Mesothelial cell of epicardium (in vitro differentiated cells): ENCODE measurements at regions not wholly inside any gene's neighbourhood (a gene's known extent, or its start where the extent isn't known, plus 50 kb on each side); places are given as distances from the start of the nearest gene placed in this dataset.

Experiments
- DNase-seq, 2 experiments: peaks; one replicate each; pipeline ENCODE4 v3.0.0; 2021; ENCODE audit warnings: low spot score in 2 of 2; ENCODE audit not compliant: unreplicated experiment in 2 of 2
- H3K27ac Mint-ChIP-seq: 2 replicates; pipeline ENCODE4 v1.8.0; 2021; ENCODE audit warnings: mixed read lengths
- H3K27me3 Mint-ChIP-seq: 2 replicates; pipeline ENCODE4 v1.8.0; 2021; ENCODE audit warnings: low read depth, mixed read lengths
- H3K36me3 Mint-ChIP-seq: 2 replicates; pipeline ENCODE4 v1.8.0; 2021; ENCODE audit warnings: mixed read lengths
- H3K4me1 Mint-ChIP-seq: 2 replicates; pipeline ENCODE4 v1.8.0; 2021; ENCODE audit warnings: mixed read lengths
- H3K4me3 Mint-ChIP-seq: 2 replicates; pipeline ENCODE4 v1.8.0; 2021; ENCODE audit warnings: mild to moderate bottlenecking, moderate library complexity, mixed read lengths
- H3K9me3 Mint-ChIP-seq: 2 replicates; pipeline ENCODE4 v1.8.0; 2021; ENCODE audit warnings: mixed read lengths
- CTCF ChIP-seq: fragments of 200-600 bp; sonication (generic); IDR thresholded peaks from one replicate; pipeline ENCODE4 v1.5.0; 2021; ENCODE audit warnings: antibody characterized with exemption; ENCODE audit not compliant: unreplicated experiment

- H3K36me3 Mint-ChIP-seq: no peaks in the 10 kb centered on the region
- no peak for TF ChIP-seq CTCF
- H3K4me3 Mint-ChIP-seq: no peak overlapping the region
- no peak overlapping the region for H3K27ac Mint-ChIP-seq
- H3K9me3 Mint-ChIP-seq: no peaks in the 10 kb centered on the region
- H3K27me3 Mint-ChIP-seq: no peaks in the 10 kb centered on the region
- no peak for DNase-seq
- peaks cover 35% of the 10 kb centered on the region for H3K4me1 Mint-ChIP-seq
Measured at GRCh38 chr15:96042734-96043224, 287.7 kb upstream of the NR2F2 start.

- DNase-seq: no peak
- Mint-ChIP-seq H3K27me3 (no peaks in the 10 kb centered on the region), H3K4me1 (peaks cover 30% of the 10 kb centered on the region), H3K9me3 (no peaks in the 10 kb centered on the region), H3K4me3 (no peak overlapping the region), H3K27ac (no peak overlapping the region), H3K36me3 (no peaks in the 10 kb centered on the region)
- TF ChIP-seq CTCF: no peak
Measured at GRCh38 chr15:96043591-96044171, 286.8 kb upstream of the NR2F2 start.

- Mint-ChIP-seq H3K27ac (peak overlapping the region; percentile 92), H3K4me1 (peaks cover 43% of the 10 kb centered on the region), H3K9me3 (no peaks in the 10 kb centered on the region), H3K27me3 (no peaks in the 10 kb centered on the region), H3K36me3 (no peaks in the 10 kb centered on the region), H3K4me3 (no peak overlapping the region)
- DNase-seq: no peak
- TF ChIP-seq CTCF: no peak
Measured at GRCh38 chr15:96046620-96047240, 283.8 kb upstream of the NR2F2 start.

GRCh38 chr15:96047255-96047931 is 283.1 kb upstream of the NR2F2 start:
- no peak overlapping the region for H3K4me3 Mint-ChIP-seq
- TF ChIP-seq CTCF: no peak
- no peaks in the 10 kb centered on the region for H3K9me3 Mint-ChIP-seq
- no peaks in the 10 kb centered on the region for H3K36me3 Mint-ChIP-seq
- DNase-seq: no peak
- peaks cover 46% of the 10 kb centered on the region for H3K4me1 Mint-ChIP-seq
- no peaks in the 10 kb centered on the region for H3K27me3 Mint-ChIP-seq
- H3K27ac Mint-ChIP-seq: peak overlapping the region; percentile 92

- DNase-seq: no peak
- no peak for TF ChIP-seq CTCF
- no peaks in the 10 kb centered on the region for H3K9me3 Mint-ChIP-seq
- no peaks in the 10 kb centered on the region for H3K36me3 Mint-ChIP-seq
- H3K4me1 Mint-ChIP-seq: peaks cover 62% of the 10 kb centered on the region
- H3K27me3 Mint-ChIP-seq: no peaks in the 10 kb centered on the region
- H3K4me3 Mint-ChIP-seq: no peak overlapping the region
- H3K27ac Mint-ChIP-seq: peak overlapping the region; percentile 78
Measured at GRCh38 chr15:96049323-96049722, 281.2 kb upstream of the NR2F2 start.
